Fibroblast of mammary gland (primary cell): ENCODE measurements at regions not wholly inside any gene's neighbourhood (a gene's known extent, or its start where the extent isn't known, plus 50 kb on each side); places are given as distances from the start of the nearest gene placed in this dataset.

ENCODE experiments used
- DNase-seq: peaks from one replicate; pipeline ENCODE4 v3.0.0-alpha.2; 2010; ENCODE audit warnings: low read depth
- H3K4me3 ChIP-seq: 2 replicates; pipeline ENCODE4 v1.5.1; 2011; ENCODE audit warnings: low read depth, mild to moderate bottlenecking, low read length, moderate library complexity; ENCODE audit not compliant: control insufficient read depth
- TF ChIP-seq, protein P1 (sequence below): conservative IDR thresholded peaks from 2 replicates; pipeline ENCODE4 v1.5.1; 2011; ENCODE audit warnings: low read depth, low read length, inconsistent platforms; ENCODE audit not compliant: control insufficient read depth, insufficient read depth

DNA sequence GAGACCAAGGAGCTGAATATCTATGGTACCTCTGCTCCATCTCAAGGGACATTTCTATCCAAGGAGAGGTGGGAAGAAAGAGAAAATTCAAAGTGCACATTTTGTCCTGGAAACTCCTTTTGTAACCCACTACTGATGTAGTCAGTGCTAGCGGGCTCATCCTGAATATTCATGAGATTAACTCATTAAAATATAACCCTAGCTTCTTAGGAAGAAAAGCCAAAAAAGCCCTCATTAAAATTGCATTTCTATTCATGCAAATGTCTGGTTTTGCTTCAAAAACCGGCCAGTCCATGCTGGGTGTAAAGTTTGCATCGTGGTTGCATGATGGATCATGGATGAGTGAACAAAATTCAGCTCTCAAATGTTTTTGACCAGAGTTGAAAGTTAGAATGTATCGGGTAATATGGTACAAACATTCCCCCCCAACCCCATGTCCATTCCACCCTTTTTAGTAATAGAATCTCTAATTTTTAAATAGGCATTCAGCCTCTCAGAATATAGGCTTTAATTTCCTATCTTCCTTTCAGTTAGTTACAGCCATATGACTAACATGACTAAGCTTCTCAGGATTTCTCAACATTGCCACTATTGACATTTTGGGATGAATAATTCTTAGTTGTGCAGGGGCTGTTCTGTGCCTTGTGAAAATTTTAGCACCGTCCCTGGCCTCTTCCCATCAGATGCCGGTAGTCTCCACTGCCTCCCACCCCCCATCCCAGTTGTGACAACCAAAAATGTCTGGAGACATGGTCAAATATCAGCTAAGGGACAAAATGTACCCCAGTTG, 104.2 kb upstream of the RND3 start:
- TF ChIP-seq, protein P1, sequence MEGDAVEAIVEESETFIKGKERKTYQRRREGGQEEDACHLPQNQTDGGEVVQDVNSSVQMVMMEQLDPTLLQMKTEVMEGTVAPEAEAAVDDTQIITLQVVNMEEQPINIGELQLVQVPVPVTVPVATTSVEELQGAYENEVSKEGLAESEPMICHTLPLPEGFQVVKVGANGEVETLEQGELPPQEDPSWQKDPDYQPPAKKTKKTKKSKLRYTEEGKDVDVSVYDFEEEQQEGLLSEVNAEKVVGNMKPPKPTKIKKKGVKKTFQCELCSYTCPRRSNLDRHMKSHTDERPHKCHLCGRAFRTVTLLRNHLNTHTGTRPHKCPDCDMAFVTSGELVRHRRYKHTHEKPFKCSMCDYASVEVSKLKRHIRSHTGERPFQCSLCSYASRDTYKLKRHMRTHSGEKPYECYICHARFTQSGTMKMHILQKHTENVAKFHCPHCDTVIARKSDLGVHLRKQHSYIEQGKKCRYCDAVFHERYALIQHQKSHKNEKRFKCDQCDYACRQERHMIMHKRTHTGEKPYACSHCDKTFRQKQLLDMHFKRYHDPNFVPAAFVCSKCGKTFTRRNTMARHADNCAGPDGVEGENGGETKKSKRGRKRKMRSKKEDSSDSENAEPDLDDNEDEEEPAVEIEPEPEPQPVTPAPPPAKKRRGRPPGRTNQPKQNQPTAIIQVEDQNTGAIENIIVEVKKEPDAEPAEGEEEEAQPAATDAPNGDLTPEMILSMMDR, result no peak
- H3K4me3 ChIP-seq, result no peak overlapping the region
- DNase-seq, result peak; percentile 74

- H3K4me3 ChIP-seq, result no peak overlapping the region
- no peak for DNase-seq
- TF ChIP-seq, protein P1, result no peak
These were observed 102.2 kb upstream of the RND3 start for GRCh38 chr2:150589681-150590080.

GRCh38 chr2:150588506-150588870, 101.0 kb upstream of the RND3 start:
- DNase-seq, result no peak
- TF ChIP-seq, protein P1, result no peak
- H3K4me3 ChIP-seq, result no peak overlapping the region

GRCh38 chr2:150587547-150588505, 100.4 kb upstream of the RND3 start:
- DNase-seq, result peak; percentile 63
- H3K4me3 ChIP-seq, result no peak overlapping the region
- TF ChIP-seq, protein P1, result no peak

- TF ChIP-seq, protein P1, result no peak
- DNase-seq, result peak; percentile 84
- no peak overlapping the region for H3K4me3 ChIP-seq
These were observed 99.4 kb upstream of the RND3 start for GRCh38 chr2:150586858-150587257.

DNA sequence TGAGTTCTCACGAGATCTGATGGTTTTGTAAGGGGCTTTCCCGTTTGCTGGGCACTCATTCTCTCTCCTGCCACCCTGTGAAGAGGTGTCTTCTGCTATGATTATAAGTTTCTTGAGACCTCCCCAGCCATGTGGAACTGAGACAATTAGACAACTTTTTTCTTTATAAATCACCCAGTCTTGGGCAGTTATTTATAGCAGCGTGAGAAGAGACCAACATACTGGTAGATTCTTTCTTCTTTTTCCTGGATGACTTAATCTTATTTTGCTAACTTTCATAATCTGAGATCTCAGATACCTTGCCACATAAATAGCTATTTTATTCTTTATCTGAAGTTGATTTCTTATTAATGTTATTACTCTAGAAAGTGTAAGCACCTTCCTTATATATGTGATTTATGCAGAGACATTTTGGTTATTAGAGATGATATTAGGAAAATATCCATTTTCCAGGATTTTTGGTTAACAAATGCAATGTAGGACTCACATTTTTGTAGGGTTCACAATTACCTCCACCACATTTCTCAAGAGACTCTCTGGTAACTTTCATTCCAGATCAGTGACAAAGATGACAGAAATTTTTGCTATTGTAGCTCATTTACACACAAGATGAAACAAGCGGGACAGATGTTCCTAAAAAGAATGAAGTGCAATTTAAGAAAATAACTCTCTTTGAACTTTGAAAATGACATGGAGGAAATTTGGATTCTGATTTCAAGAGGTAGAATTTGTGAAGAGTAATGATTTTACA, 97.9 kb upstream of the RND3 start:
- DNase-seq, result peak; percentile 26
- H3K4me3 ChIP-seq, result no peak overlapping the region
- TF ChIP-seq, protein P1, result no peak
